CD4-positive, alpha-beta memory T cell (primary cell): ENCODE measurements at regions not wholly inside any gene's neighbourhood (a gene's known extent, or its start where the extent isn't known, plus 50 kb on each side); places are given as distances from the start of the nearest gene placed in this dataset.
"Not testable (repeated sequence)": the region's sequence is repeated elsewhere in the genome, so short reads cannot be mapped to it uniquely, and the experiment has no call there.

Source experiments
- CTCF ChIA-PET: fragments of 350-600 bp; sonication (Branson Sonifier 250); formaldehyde crosslinking; loops from one replicate; lab custom pipeline; 2021; ENCODE audit warnings: inconsistent platforms; ENCODE audit not compliant: partially characterized antibody; lab: Charles Lee
- POLR2A ChIA-PET: fragments of 350-600 bp; sonication (Branson Sonifier 250); formaldehyde crosslinking; loops from one replicate; lab custom pipeline; 2021; ENCODE audit not compliant: partially characterized antibody; lab: Charles Lee
- DNase-seq, 5 donors: peaks; one replicate each; pipeline versions ENCODE4 v3.0.0 to v3.0.0-alpha.2; 2020 to 2022; ENCODE audit warnings: mixed read lengths in 1 of 5
- H3K27ac ChIP-seq: one replicate; pipeline ENCODE4 v1.7.0; 2013; ENCODE audit warnings: low read depth, low read length
- H3K27me3 ChIP-seq: 2 replicates; pipeline ENCODE4 v1.7.0; 2013; ENCODE audit warnings: mild to moderate bottlenecking, low read length, moderate library complexity; ENCODE audit not compliant: insufficient read depth
- H3K36me3 ChIP-seq: 2 replicates; pipeline ENCODE4 v1.7.0; 2013; ENCODE audit warnings: mild to moderate bottlenecking, low read length, moderate library complexity; ENCODE audit not compliant: insufficient read depth
- H3K4me1 ChIP-seq: 2 replicates; pipeline ENCODE4 v1.7.0; 2013; ENCODE audit warnings: mild to moderate bottlenecking, low read length, moderate library complexity; ENCODE audit not compliant: insufficient read depth
- H3K4me3 ChIP-seq, 2 donors: one replicate each; pipeline ENCODE4 v1.7.0; 2013; ENCODE audit warnings: low read length in 2 of 2, mild to moderate bottlenecking in 1 of 2
- H3K9me3 ChIP-seq, 2 donors: one replicate each; pipeline ENCODE4 v1.7.0; 2013; ENCODE audit warnings: low read length in 2 of 2, control low read depth in 1 of 2; ENCODE audit not compliant: control insufficient read depth in 1 of 2
- H3K27ac Mint-ChIP-seq, 7 donors: one replicate each; pipeline ENCODE4 v1.8.0; 2020 to 2021; ENCODE audit warnings: mixed read lengths in 7 of 7, mild to moderate bottlenecking in 6 of 7, inconsistent platforms in 3 of 7, moderate library complexity in 3 of 7
- H3K27me3 Mint-ChIP-seq, 2 donors: one replicate each; pipeline ENCODE4 v1.8.0; 2020 to 2021; ENCODE audit warnings: mixed read lengths in 2 of 2
- H3K36me3 Mint-ChIP-seq, 2 donors: one replicate each; pipeline ENCODE4 v1.8.0; 2020 to 2021; ENCODE audit warnings: mixed read lengths in 2 of 2, inconsistent platforms in 1 of 2, mild to moderate bottlenecking in 1 of 2
- H3K4me1 Mint-ChIP-seq, 4 donors: one replicate each; pipeline ENCODE4 v1.8.0; 2020 to 2021; ENCODE audit warnings: mixed read lengths in 4 of 4, mild to moderate bottlenecking in 1 of 4
- H3K4me3 Mint-ChIP-seq, 8 donors: one replicate each; pipeline ENCODE4 v1.8.0; 2020 to 2021; ENCODE audit warnings: mixed read lengths in 8 of 8, mild to moderate bottlenecking in 7 of 8, moderate library complexity in 6 of 8, inconsistent platforms in 3 of 8
- H3K9me3 Mint-ChIP-seq, 8 donors: one replicate each; pipeline ENCODE4 v1.8.0; 2020 to 2021; ENCODE audit warnings: mixed read lengths in 8 of 8, mild to moderate bottlenecking in 5 of 8, inconsistent platforms in 3 of 8, moderate library complexity in 1 of 8
- intact Hi-C: fragments of 100-400 bp; cut with micrococcal nuclease; formaldehyde crosslinking; loops from one replicate; pipeline ENCODE4 v1.15.1; 2023

DNA sequence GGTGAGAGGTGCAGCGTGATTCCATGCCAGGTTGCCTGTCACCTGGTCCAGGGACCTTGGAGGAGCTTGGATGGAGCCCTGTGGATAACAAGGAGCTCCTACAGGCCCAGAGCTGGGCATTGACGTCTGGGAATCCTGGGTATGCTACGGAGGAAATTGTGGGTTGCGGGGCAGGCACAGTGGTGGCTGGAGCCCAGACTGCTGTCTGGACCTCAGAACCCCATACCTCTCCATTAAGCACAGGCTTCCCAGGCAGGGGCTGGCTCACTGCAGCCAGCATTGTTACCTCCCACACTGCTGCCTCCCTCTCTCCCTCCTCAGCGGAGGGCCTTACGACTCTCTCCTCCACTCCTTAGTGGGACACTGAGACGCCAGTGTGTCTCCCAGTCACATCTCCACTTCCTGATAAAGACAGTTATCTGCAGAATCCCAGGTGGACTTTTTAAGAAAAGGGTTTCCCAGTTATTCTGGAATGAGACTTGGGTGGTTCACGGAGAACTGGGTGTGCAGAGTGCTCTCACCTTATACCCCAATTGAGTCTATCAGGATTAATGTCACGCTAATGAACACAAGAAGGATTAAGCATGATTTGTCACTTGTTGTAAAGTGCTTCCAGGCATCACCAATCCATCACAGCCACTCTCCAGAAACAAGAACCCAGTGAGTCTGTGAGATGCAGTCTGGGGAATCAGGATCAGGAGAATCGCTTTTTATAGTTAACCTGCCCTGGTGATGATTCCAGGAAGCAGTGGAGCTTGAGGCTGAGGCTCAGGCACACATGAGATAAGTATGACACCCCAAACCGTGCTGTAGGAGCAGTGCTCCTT, 309.4 kb downstream of the RPS24 start:
- Mint-ChIP-seq H3K9me3 (peaks cover 0 to 3% (median 0%) of the 10 kb centered on the region in 8 donors), H3K36me3 (no peaks in the 10 kb centered on the region), H3K27ac (no peak overlapping the region), H3K27me3 (peaks cover 4 to 6% of the 10 kb centered on the region in 2 donors), H3K4me1 (no peaks in the 10 kb centered on the region), H3K4me3 (no peak overlapping the region)
- no peak overlapping the region for H3K27ac ChIP-seq
- no peak overlapping the region for H3K4me3 ChIP-seq
- H3K9me3 ChIP-seq = no peaks in the 10 kb centered on the region
- intact Hi-C loops = no loop called here
- no peaks in the 10 kb centered on the region for H3K4me1 ChIP-seq
- no peaks in the 10 kb centered on the region for H3K36me3 ChIP-seq
- ChIA-PET POLR2A (no interaction called here), CTCF (no interaction called here)
- DNase-seq = no peak
- no peaks in the 10 kb centered on the region for H3K27me3 ChIP-seq

DNA sequence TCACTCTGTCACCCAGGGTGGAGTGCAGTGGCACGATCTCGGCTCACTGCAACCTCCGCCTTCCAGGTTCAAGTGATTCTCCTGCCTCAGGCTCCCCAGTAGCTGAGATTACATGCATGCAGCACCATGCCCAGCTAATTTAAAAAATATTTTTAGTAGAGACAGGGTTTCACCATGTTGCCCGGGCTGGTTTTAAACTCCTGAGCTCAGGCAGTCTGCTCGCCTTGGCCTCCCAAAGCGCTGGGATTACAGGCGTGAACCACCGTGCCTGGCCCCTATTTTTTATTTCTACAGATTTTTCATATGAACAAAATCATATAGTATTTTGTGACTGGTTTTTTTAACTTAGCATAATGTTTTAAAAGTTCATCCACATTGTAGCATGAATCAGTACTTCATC, 310.6 kb downstream of the RPS24 start:
- H3K27me3 Mint-ChIP-seq, POLR2A ChIA-PET, H3K27me3 ChIP-seq, H3K27ac Mint-ChIP-seq, CTCF ChIA-PET, H3K36me3 Mint-ChIP-seq, H3K9me3 Mint-ChIP-seq, DNase-seq, H3K4me1 Mint-ChIP-seq, H3K4me1 ChIP-seq, H3K36me3 ChIP-seq, H3K9me3 ChIP-seq, H3K27ac ChIP-seq, H3K4me3 ChIP-seq, intact Hi-C loops, H3K4me3 Mint-ChIP-seq: not testable (repeated sequence)

DNA sequence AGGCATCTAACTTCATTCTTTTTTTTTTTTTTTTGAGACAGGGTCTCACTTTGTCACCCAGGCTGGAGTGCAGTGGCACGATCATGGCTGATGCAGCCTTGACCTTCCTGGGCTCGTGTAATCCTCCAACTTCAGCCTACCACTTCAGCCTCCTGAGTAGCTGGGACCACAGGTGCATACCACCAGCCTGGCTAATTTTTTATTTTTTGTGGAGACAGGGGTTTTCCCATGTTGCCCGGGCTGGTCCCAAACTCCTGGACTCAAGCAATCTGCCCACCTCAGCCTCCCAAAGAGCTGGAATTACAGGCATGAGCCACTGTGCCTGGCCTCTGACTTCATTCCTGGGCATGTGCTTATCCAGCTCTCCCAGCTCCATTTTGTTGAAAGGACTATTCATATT, 311.9 kb downstream of the RPS24 start:
- H3K27ac Mint-ChIP-seq, POLR2A ChIA-PET, H3K4me3 ChIP-seq, H3K4me1 Mint-ChIP-seq, H3K4me3 Mint-ChIP-seq, H3K9me3 ChIP-seq, H3K36me3 Mint-ChIP-seq, DNase-seq, H3K27me3 ChIP-seq, intact Hi-C loops, H3K27me3 Mint-ChIP-seq, CTCF ChIA-PET, H3K9me3 Mint-ChIP-seq, H3K36me3 ChIP-seq, H3K4me1 ChIP-seq, H3K27ac ChIP-seq: not testable (repeated sequence)

DNA sequence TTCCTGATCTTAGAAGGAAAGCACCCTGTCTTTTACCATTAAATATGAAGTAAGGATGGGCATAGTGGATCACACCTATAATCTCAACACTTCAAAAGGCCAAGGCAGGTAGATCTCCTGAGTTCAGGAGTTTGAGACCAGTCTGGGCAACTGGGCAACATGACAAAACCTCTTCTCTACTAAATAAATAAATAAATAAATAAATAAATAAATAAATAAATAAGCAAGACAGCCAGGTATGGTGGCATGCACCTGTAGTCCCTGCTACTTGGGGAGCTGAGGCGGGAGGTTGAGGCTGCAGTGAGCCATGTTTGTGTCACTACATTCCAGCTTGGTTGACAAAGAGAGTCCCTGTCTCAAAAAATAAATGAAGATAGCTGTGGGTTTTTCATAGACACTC, 313.1 kb downstream of the RPS24 start:
- Mint-ChIP-seq H3K27ac (no peak overlapping the region), H3K4me3 (no peak overlapping the region), H3K36me3 (no peaks in the 10 kb centered on the region), H3K9me3 (peaks cover 0 to 1% (median 0%) of the 10 kb centered on the region in 8 donors), H3K4me1 (no peaks in the 10 kb centered on the region), H3K27me3 (peaks cover 3 to 10% of the 10 kb centered on the region in 2 donors)
- Histone ChIP-seq H3K27ac (no peak overlapping the region), H3K4me3 (no peak overlapping the region), H3K27me3 (no peaks in the 10 kb centered on the region), H3K9me3 (no peaks in the 10 kb centered on the region), H3K36me3 (no peaks in the 10 kb centered on the region), H3K4me1 (no peaks in the 10 kb centered on the region)
- CTCF ChIA-PET = interaction anchor here (1.2 kb wide), 1 partner anchor 9 kb away, joined by 3 read pairs; no protein-coding TSS in a partner anchor
- DNase-seq = no peak
- intact Hi-C loops = no loop called here
- POLR2A ChIA-PET = no interaction called here

DNA sequence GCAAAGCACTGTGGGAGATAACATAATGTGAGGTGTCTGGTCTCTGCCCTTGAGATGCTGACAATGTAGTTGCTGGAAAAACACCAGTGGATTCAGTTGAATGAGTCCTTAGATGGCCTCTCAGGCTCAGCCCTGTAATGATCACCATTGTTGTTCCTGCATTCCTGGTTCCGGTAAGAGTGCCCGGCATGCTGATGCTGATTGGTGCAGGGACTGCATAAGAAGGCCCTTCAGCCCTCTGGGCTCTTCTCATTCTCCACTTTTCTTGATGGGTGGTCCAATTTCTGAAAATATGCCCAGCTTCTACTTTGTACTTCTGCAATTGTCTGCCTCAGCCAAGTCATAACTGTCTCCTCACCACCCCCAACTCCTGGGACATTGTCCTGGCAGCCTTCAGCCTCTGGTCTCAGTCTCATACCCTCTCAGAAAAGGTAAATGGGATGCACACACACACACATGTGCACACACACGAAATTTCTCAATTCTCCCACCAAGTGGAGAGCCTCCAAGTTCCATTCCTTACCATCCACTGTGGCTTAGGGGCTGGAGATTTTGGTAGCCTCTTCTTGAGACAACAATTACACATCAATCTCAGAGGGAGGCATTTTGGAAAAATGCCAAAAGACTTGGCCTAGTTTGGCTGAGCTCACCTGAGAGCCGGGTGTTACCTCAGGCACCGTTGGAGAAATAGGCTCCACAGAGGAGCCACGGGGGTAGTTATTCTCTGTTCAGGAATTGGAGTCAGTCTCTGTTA, 314.9 kb downstream of the RPS24 start:
- ChIA-PET CTCF (no interaction called here), POLR2A (no interaction called here)
- no peaks in the 10 kb centered on the region for H3K9me3 ChIP-seq
- no peaks in the 10 kb centered on the region for H3K27me3 ChIP-seq
- Mint-ChIP-seq H3K27me3 (peaks cover 4 to 10% of the 10 kb centered on the region in 2 donors), H3K36me3 (no peaks in the 10 kb centered on the region), H3K4me1 (no peaks in the 10 kb centered on the region), H3K27ac (no peak overlapping the region), H3K9me3 (peaks cover 0 to 1% (median 0%) of the 10 kb centered on the region in 8 donors), H3K4me3 (no peak overlapping the region)
- no peaks in the 10 kb centered on the region for H3K4me1 ChIP-seq
- intact Hi-C loops = no loop called here
- no peak overlapping the region for H3K27ac ChIP-seq
- no peaks in the 10 kb centered on the region for H3K36me3 ChIP-seq
- no peak overlapping the region for H3K4me3 ChIP-seq
- DNase-seq = no peak

DNA sequence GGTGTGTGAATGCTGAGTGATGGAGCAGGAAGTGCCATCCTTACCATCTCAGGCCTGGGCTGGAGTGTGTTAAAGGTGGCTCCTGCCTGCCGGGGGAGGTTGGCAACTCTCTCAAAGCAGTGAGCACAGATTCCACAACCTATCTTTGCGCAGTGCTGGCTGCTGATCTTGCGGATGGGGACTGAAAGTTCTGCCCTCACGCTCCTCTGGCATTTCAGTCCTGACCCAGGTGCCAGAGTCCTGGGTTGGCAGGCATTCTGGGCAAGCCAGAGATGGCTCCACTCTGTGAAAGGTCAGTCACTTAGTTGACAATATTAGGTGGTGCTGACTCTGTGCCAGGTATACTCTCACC, 315.5 kb downstream of the RPS24 start:
- no peaks in the 10 kb centered on the region for H3K9me3 ChIP-seq
- intact Hi-C loops = no loop called here
- H3K27ac ChIP-seq = no peak overlapping the region
- H3K4me3 ChIP-seq = no peak overlapping the region
- Mint-ChIP-seq H3K4me1 (no peaks in the 10 kb centered on the region), H3K27me3 (peaks cover 4 to 10% of the 10 kb centered on the region in 2 donors), H3K4me3 (no peak overlapping the region), H3K36me3 (no peaks in the 10 kb centered on the region), H3K9me3 (peaks cover 0 to 1% (median 0%) of the 10 kb centered on the region in 8 donors), H3K27ac (no peak overlapping the region)
- H3K27me3 ChIP-seq = no peaks in the 10 kb centered on the region
- no peaks in the 10 kb centered on the region for H3K36me3 ChIP-seq
- no peak for DNase-seq
- CTCF ChIA-PET = no interaction called here
- no peaks in the 10 kb centered on the region for H3K4me1 ChIP-seq
- POLR2A ChIA-PET = no interaction called here

DNA sequence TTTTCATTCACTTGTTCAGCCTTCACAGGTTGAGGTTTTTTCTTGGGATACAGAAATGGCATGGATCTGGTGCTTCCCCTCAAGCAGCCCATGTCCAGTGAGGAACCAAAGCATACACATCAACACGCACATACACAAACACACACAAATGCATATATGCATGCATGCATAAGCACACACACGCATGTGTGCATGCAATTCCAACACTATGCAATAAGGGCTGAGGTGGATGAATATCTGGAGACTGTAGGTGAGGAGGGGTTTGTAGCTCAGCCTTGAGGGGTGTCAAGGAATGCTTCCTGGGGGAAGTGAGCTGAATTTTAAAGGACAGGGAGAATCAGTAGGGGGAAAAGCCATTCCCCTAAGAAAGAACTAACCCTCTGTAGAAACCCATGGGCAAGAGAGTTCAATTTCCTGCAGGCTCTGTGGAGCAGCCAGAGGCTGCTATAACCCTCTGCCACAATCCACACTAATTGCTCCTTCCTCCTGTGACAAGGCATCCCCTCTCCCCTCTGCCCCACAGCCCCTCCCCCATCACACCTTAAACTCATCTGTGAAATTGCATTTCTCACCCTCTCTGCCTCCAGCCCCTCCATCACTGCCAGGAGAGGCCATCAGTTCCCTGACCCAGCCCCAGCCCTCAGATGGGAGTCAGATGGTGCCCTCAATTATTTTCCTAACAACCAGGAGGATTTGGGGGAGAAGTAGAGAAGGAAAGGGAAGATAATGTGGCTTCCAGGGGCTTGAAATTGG, 316.4 kb downstream of the RPS24 start:
- no peak for DNase-seq

More for the DNA sequence above, 316.4 kb downstream of the RPS24 start:
- intact Hi-C loops = no loop called here
- H3K27me3 ChIP-seq = no peaks in the 10 kb centered on the region
- peak overlapping the region in 1 of 7 donors; percentile 32 for H3K27ac Mint-ChIP-seq
- no peak overlapping the region for H3K4me3 Mint-ChIP-seq
- POLR2A ChIA-PET = no interaction called here
- no peaks in the 10 kb centered on the region for H3K4me1 Mint-ChIP-seq
- H3K36me3 ChIP-seq = no peaks in the 10 kb centered on the region
- no peak overlapping the region for H3K27ac ChIP-seq
- H3K4me1 ChIP-seq = no peaks in the 10 kb centered on the region
- CTCF ChIA-PET = no interaction called here
- H3K4me3 ChIP-seq = no peak overlapping the region
- peaks cover 4 to 10% of the 10 kb centered on the region in 2 donors for H3K27me3 Mint-ChIP-seq
- H3K36me3 Mint-ChIP-seq = no peaks in the 10 kb centered on the region
- H3K9me3 Mint-ChIP-seq = peaks cover 0 to 1% (median 0%) of the 10 kb centered on the region in 8 donors
- H3K9me3 ChIP-seq = no peaks in the 10 kb centered on the region
